Thymus (tissue), 11 donors: ENCODE measurements at regions not wholly inside any gene's neighbourhood (a gene's known extent, or its start where the extent isn't known, plus 50 kb on each side); places are given as distances from the start of the nearest gene placed in this dataset.

Source experiments
- DNase-seq, 9 donors: peaks; one replicate each; pipeline ENCODE4 v3.0.0-alpha.2; 2013; ENCODE audit warnings: low spot score in 9 of 9, low read depth in 6 of 9, missing footprints in 1 of 9
- H3K27ac ChIP-seq, 2 donors: one replicate each; pipeline ENCODE4 v1.5.1; 2013; ENCODE audit warnings: control low read depth in 1 of 2, low read depth in 1 of 2, low read length in 1 of 2, mild to moderate bottlenecking in 1 of 2, moderate library complexity in 1 of 2
- H3K27me3 ChIP-seq, 2 donors: one replicate each; pipeline ENCODE4 v1.5.1; 2013; ENCODE audit warnings: low read length in 1 of 2; ENCODE audit not compliant: control insufficient read depth in 2 of 2, insufficient read depth in 1 of 2
- H3K36me3 ChIP-seq, 2 donors: one replicate each; pipeline ENCODE4 v1.5.1; 2013; ENCODE audit warnings: low read length in 1 of 2, mild to moderate bottlenecking in 1 of 2, moderate library complexity in 1 of 2; ENCODE audit not compliant: control insufficient read depth in 2 of 2, insufficient read depth in 2 of 2
- H3K4me1 ChIP-seq, 2 donors: one replicate each; pipeline ENCODE4 v1.5.1; 2013; ENCODE audit warnings: low read length in 2 of 2; ENCODE audit not compliant: control insufficient read depth in 2 of 2, insufficient read depth in 2 of 2
- H3K4me3 ChIP-seq, 2 donors: one replicate each; pipeline ENCODE4 v1.5.1; 2013; ENCODE audit warnings: low read length in 2 of 2, control low read depth in 1 of 2, mild to moderate bottlenecking in 1 of 2
- H3K9me3 ChIP-seq, 2 donors: one replicate each; pipeline ENCODE4 v1.5.1; 2013; ENCODE audit warnings: low read length in 1 of 2, mild to moderate bottlenecking in 1 of 2; ENCODE audit not compliant: control insufficient read depth in 2 of 2, insufficient read depth in 1 of 2
- WGBS: extraction: QIAGEN DNeasy Blood & Tissue Kit; methylation state at CpG from one replicate; pipeline ENCODE4 v1.1.7; 2013; 5-methylcytosine and 5-hydroxymethylcytosine counted together
- donor health status: healthy.

DNA sequence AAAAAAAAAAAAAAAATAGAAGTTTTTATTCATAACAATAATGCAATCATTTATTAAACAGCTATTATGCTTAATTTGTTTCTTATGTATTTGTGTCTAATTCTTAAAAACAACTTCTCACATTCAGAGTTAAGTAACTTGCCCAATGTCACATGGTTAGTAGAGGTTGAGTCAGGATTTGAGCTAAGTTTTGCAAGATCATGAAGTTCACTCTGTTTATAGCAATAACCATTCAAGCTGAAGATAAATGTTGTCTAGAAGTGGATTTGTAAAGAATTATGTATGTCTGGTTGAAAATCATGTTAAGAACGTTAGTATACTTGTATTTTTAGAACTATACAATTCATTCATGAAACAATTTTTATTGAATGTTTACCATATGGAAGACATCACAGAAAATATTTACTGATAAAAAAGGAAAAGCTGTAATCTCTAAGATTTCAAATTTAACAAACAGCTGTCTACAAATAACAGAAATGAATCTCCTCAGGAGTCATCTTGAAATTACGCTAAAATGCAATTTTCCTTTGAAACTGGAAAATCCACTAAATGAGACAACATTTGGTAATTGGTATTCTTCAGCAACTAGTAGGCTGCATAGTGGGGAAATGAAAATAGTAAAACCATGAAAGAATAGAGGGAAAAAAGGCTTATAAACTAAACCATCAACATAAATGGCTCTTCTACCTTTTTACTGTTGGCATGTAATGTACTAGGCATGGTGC, 70.5 kb upstream of the AHR start:
- Histone ChIP-seq H3K4me1 (no peaks in the 10 kb centered on the region), H3K27me3 (no peaks in the 10 kb centered on the region), H3K27ac (no peak overlapping the region), H3K9me3 (no peaks in the 10 kb centered on the region), H3K4me3 (no peak overlapping the region), H3K36me3 (no peaks in the 10 kb centered on the region)
- DNase-seq, result no peak
- WGBS, result 98% methylated on average over 2 of the region's 2 CpGs

DNA sequence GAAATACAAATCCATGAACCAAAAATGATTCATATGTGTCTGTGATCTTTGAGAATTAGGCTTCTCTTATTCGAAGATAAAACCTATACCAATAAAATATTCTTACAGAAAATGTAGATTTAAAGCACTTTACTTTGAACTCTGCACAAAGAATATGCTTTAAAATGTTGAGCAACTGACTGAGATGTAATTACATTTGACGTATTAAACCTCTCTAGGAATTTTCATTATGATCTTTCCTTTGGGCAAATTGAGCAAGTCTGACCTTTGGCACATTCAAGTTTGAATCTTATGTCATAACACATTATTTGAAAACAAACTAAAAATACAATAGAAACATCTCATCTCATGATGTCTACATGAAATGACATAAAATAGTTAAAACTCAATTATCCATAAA, 69.2 kb upstream of the AHR start:
- no peak for DNase-seq
- Histone ChIP-seq H3K4me3 (no peak overlapping the region), H3K9me3 (no peaks in the 10 kb centered on the region), H3K36me3 (no peaks in the 10 kb centered on the region), H3K27ac (no peak overlapping the region), H3K27me3 (no peaks in the 10 kb centered on the region), H3K4me1 (peaks cover 3 to 8% of the 10 kb centered on the region in 2 donors)
- WGBS, result 94% methylated on average over 2 of the region's 2 CpGs

DNA sequence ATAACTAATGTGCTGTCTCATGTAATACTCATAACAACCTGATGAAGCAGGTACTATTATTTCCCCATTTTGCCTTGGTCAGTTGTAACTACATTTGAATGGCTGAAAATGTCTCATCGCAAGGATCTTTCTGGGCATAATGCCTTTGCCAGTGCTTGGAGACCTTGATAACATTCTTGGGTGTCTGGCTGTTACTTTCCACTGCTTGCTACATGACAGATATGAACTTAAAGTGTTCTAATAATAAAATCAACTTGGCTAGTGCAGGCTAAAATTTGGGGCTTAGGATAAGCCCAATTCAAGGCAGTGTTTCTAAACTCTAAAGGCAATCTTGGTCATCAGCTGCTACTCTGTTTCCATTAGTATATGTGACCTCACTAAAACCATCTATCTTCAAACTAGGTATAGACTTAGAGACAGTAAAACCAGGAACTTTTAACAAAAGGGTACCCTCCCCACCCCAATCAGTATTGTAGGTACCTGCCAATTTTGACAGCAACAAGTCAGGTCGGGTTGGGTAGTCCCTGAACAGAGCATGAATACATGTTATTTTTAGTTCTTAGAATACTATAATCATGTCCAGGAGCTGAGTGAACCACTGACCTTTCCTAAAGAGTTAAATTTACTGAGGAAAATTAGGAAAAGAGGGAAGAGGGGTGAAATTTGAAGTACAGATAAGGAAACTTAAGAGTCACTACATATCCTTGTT, 68.2 kb upstream of the AHR start:
- 97% methylated on average over 2 of the region's 2 CpGs for WGBS
- DNase-seq, result no peak
- Histone ChIP-seq H3K27ac (no peak overlapping the region), H3K27me3 (no peaks in the 10 kb centered on the region), H3K4me3 (no peak overlapping the region), H3K36me3 (no peaks in the 10 kb centered on the region), H3K9me3 (no peaks in the 10 kb centered on the region), H3K4me1 (peaks cover 5 to 11% of the 10 kb centered on the region in 2 donors)

DNA sequence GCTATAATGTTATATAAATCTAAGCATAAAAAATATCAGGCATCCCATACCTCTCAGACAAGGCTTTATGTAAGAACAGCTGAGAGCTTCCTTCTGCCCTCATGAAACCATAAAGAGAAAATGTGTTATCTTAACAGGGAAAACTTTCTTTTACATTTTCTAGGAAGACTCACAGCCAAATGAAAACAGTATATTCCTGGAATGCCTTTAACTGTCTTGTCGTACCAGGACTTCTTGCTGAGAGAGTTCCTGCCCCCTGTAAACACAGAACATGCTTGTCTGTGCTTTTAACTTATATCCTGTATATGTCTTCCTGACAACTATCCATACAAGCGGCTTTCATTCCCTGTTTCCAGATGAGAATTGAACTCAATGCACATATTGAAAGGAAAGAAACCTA, 64.8 kb upstream of the AHR start:
- H3K4me1 ChIP-seq, result peaks cover 6 to 12% of the 10 kb centered on the region in 2 donors
- H3K36me3 ChIP-seq, result no peaks in the 10 kb centered on the region
- no peaks in the 10 kb centered on the region for H3K9me3 ChIP-seq
- H3K27ac ChIP-seq, result peak overlapping the region in 1 of 2 donors; percentile 79
- H3K4me3 ChIP-seq, result no peak overlapping the region
- H3K27me3 ChIP-seq, result no peaks in the 10 kb centered on the region
- WGBS, result 50% methylated on average over 2 of the region's 2 CpGs
- peak in 1 of 9 donors; percentile 3 for DNase-seq

DNA sequence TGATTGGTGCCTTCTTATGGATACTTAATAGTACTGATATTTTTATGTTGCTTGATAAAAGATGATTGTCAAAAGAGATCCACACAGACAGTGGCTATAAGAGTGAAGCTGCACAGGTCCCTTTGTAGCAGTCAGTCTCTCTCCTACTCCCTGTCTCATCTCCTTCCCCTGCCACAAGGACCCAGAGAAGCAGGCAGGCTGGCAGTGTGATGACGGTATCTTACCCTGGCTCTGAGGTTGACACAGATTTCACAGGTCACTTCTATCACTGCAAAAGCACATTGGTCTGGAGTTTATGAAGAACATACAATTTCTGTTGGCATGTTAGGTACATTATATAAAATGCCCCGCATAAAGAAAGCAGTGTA, 64.4 kb upstream of the AHR start:
- H3K27me3 ChIP-seq, result no peaks in the 10 kb centered on the region
- no peaks in the 10 kb centered on the region for H3K9me3 ChIP-seq
- H3K4me1 ChIP-seq, result peaks cover 6 to 12% of the 10 kb centered on the region in 2 donors
- peak in 5 of 9 donors; percentile 8 to 20 (median 12) for DNase-seq
- no peak overlapping the region for H3K4me3 ChIP-seq
- H3K27ac ChIP-seq, result peak overlapping the region; percentile 78 to 79
- no peaks in the 10 kb centered on the region for H3K36me3 ChIP-seq
- 7% methylated on average over 2 of the region's 2 CpGs for WGBS

DNA sequence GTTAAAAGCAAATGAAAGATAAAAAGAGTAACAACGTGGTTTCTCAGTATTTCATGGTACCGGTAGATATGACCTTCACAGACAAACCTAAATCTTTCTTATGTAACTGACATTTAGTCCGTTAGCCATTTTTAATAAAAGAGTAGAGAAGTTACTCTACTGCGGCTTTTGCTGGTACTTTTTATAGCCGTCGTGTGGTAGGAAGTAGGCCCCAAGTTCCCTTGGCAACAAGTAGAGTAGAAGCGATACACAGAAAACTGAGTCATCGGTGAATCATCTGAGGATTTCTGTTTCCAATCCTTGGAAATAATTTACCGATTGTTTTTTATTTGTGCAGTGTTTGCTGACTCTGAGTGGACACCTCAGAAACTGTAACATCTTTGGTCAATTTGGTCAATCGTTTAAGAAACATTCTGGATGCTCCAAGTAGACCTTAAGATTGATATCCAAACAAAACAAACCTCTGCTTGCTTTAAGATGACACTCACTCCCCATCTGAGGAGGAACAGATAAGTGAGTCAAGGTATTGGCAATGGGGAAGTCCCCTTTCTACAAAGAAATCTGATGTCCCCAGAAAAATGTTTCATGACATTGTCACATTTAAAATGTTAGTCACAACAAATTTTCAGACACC, 63.9 kb upstream of the AHR start:
- no peaks in the 10 kb centered on the region for H3K36me3 ChIP-seq
- no peaks in the 10 kb centered on the region for H3K9me3 ChIP-seq
- DNase-seq, result peak in 8 of 9 donors; percentile 11 to 82 (median 50)
- no peak overlapping the region for H3K4me3 ChIP-seq
- H3K4me1 ChIP-seq, result peaks cover 6 to 12% of the 10 kb centered on the region in 2 donors
- no peaks in the 10 kb centered on the region for H3K27me3 ChIP-seq
- H3K27ac ChIP-seq, result peak overlapping the region; percentile 25 to 79
- WGBS, result 6% methylated on average over 10 of the region's 10 CpGs

DNA sequence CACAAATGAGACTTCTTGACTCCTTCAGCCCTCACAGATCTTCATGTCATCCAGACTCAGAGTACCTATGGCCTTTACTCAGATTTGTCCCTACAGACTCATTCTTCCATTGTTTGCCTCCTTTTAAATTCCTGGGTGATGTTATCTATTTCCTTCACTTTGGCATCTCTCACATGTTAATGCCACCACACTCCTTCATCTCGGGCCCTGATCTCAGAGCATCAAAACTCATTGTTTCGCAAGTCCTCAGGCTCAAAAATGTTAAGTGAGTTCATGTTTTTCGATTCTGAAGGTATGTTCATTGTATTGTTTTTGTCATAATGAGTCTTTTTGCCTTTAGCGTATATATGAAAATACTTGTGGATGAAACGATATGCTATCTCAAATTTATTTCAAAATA, 62.3 kb upstream of the AHR start:
- no peak for DNase-seq
- H3K4me1 ChIP-seq, result peaks cover 6 to 12% of the 10 kb centered on the region in 2 donors
- H3K4me3 ChIP-seq, result no peak overlapping the region
- no peaks in the 10 kb centered on the region for H3K36me3 ChIP-seq
- no peaks in the 10 kb centered on the region for H3K9me3 ChIP-seq
- no peak overlapping the region for H3K27ac ChIP-seq
- 96% methylated on average over 5 of the region's 5 CpGs for WGBS
- no peaks in the 10 kb centered on the region for H3K27me3 ChIP-seq

DNA sequence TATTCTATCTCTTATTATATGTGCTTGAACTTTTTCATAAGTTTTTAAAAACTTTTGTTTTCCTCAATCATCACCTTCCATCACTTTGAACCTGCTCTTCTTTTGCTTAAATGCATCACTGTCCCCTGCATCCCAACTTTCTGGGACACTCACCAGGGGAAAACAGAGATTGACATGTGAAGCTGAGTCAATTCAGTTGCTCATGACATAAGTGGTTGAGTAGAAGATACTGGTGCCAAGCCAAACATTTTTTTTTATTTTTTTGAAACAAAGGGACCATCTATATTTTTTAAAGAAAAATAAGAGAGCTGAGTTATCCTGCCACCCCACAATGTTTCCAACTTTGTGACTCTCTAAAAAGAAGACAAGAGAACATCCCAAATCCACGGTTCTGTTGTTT, 61.8 kb upstream of the AHR start:
- peaks cover 6 to 12% of the 10 kb centered on the region in 2 donors for H3K4me1 ChIP-seq
- no peaks in the 10 kb centered on the region for H3K9me3 ChIP-seq
- H3K36me3 ChIP-seq, result no peaks in the 10 kb centered on the region
- no peaks in the 10 kb centered on the region for H3K27me3 ChIP-seq
- H3K27ac ChIP-seq, result no peak overlapping the region
- WGBS, result 95% methylated on average over 1 of the region's 1 CpG
- H3K4me3 ChIP-seq, result no peak overlapping the region
- no peak for DNase-seq

DNA sequence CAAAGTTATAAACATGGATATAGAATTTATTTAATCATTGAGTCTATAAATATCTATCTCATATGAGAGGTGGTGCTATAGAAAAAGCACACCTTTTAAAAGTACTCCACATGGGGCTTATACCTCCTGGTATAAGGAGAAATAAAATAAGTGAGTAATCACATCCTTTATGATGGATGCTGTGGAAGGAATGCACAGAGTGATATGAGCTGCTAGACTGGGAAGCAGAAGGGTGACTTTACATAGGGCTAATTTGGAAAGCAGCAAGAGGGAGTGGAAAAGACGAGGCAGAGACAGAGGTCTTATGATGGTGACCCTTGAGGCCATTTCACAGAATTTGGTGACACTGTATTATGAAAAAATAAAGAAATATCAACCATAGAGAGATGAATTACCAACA, 59.4 kb upstream of the AHR start:
- H3K9me3 ChIP-seq, result no peaks in the 10 kb centered on the region
- H3K36me3 ChIP-seq, result no peaks in the 10 kb centered on the region
- peaks cover 4 to 6% of the 10 kb centered on the region in 2 donors for H3K4me1 ChIP-seq
- H3K27me3 ChIP-seq, result no peaks in the 10 kb centered on the region
- 95% methylated on average over 1 of the region's 1 CpG for WGBS
- no peak for DNase-seq
- no peak overlapping the region for H3K27ac ChIP-seq
- no peak overlapping the region for H3K4me3 ChIP-seq
